ENCODE measurements at regions not wholly inside any gene's neighbourhood (a gene's known extent, or its start where the extent isn't known, plus 50 kb on each side); places are given as distances from the start of the nearest gene placed in this dataset.

GRCh38 chr22:46070215-46070802 lies 80.0 kb upstream of the PPARA start:
- Histone ChIP-seq H3K27ac (peak overlapping the region; percentile 100), H3K4me3 (peak overlapping the region; percentile 79), H3K27me3 (no peaks in the 10 kb centered on the region), H3K9me3 (no peaks in the 10 kb centered on the region), H3K4me1 (peaks cover 31% of the 10 kb centered on the region), H3K36me3 (peaks cover 9% of the 10 kb centered on the region)
- intact Hi-C loops (cut with DNase I) = loop anchor here (10.0 kb wide), 1 partner anchor 66 kb away; no protein-coding TSS in a partner anchor
- TF ChIP-seq CTCF (IDR thresholded peaks at IDR 0.05) = no peak
- peak; percentile 89 for DNase-seq
- ATAC-seq = peak; percentile 56

GRCh38 chr22:46070803-46071450 lies 79.4 kb upstream of the PPARA start:
- H3K27me3 ChIP-seq = no peaks in the 10 kb centered on the region
- peaks cover 13% of the 10 kb centered on the region for H3K36me3 ChIP-seq
- intact Hi-C loops (cut with DNase I) = loop anchor here (10.0 kb wide), 1 partner anchor 66 kb away; no protein-coding TSS in a partner anchor
- peak; percentile 66 for ATAC-seq
- H3K4me3 ChIP-seq = peak overlapping the region; percentile 89
- peak; percentile 89 for DNase-seq
- H3K9me3 ChIP-seq = no peaks in the 10 kb centered on the region
- H3K27ac ChIP-seq = peak overlapping the region; percentile 100
- peaks cover 37% of the 10 kb centered on the region for H3K4me1 ChIP-seq
- TF ChIP-seq CTCF (IDR thresholded peaks at IDR 0.05) = no peak

- peak overlapping the region; percentile 98 for H3K27ac ChIP-seq
- peak overlapping the region; percentile 89 for H3K4me3 ChIP-seq
- peak; percentile 55 for ATAC-seq
- peaks cover 43% of the 10 kb centered on the region for H3K4me1 ChIP-seq
- no peak for TF ChIP-seq CTCF (IDR thresholded peaks at IDR 0.05)
- peaks cover 20% of the 10 kb centered on the region for H3K36me3 ChIP-seq
- no peaks in the 10 kb centered on the region for H3K27me3 ChIP-seq
- no peaks in the 10 kb centered on the region for H3K9me3 ChIP-seq
- DNase-seq = peak; percentile 95
- intact Hi-C loops (cut with DNase I) = loop anchor here (10.0 kb wide), 1 partner anchor 67 kb away; no protein-coding TSS in a partner anchor
Measured at GRCh38 chr22:46071451-46072109, 78.7 kb upstream of the PPARA start.

GRCh38 chr22:46072110-46072881 lies 78.0 kb upstream of the PPARA start:
- Histone ChIP-seq H3K27ac (peak overlapping the region; percentile 98), H3K36me3 (peaks cover 21% of the 10 kb centered on the region), H3K4me3 (peak overlapping the region; percentile 89), H3K27me3 (no peaks in the 10 kb centered on the region), H3K4me1 (peaks cover 42% of the 10 kb centered on the region), H3K9me3 (no peaks in the 10 kb centered on the region)
- DNase-seq = peak; percentile 93
- intact Hi-C loops (cut with DNase I) = loop anchor here (10.0 kb wide), 1 partner anchor 67 kb away; no protein-coding TSS in a partner anchor
- no peak for TF ChIP-seq CTCF (IDR thresholded peaks at IDR 0.05)
- peak; percentile 38 for ATAC-seq

- H3K9me3 ChIP-seq = no peaks in the 10 kb centered on the region
- intact Hi-C loops (cut with DNase I) = loop anchor here (10.0 kb wide), 1 partner anchor 68 kb away; no protein-coding TSS in a partner anchor
- H3K27me3 ChIP-seq = no peaks in the 10 kb centered on the region
- ATAC-seq (no peak), DNase-seq (peak; percentile 39)
- peak overlapping the region; percentile 89 for H3K4me3 ChIP-seq
- peaks cover 43% of the 10 kb centered on the region for H3K4me1 ChIP-seq
- H3K36me3 ChIP-seq = peaks cover 21% of the 10 kb centered on the region
- no peak for TF ChIP-seq CTCF (IDR thresholded peaks at IDR 0.05)
- H3K27ac ChIP-seq = peak overlapping the region; percentile 98
Measured at GRCh38 chr22:46072981-46073682, 77.2 kb upstream of the PPARA start.

Data from upper lobe of right lung (tissue), 1 donor.